Choroid plexus epithelial cell (primary cell): ENCODE measurements at regions not wholly inside any gene's neighbourhood (a gene's known extent, or its start where the extent isn't known, plus 50 kb on each side); places are given as distances from the start of the nearest gene placed in this dataset.

Experiments
- DNase-seq: peaks from one replicate; pipeline ENCODE4 v3.0.0-alpha.2; 2010; ENCODE audit warnings: low read depth
- H3K4me3 ChIP-seq: 2 replicates; pipeline ENCODE4 v1.5.1; 2011; ENCODE audit warnings: low read depth, mild to moderate bottlenecking, control low read depth, low read length, moderate library complexity
- TF ChIP-seq, protein P1 (sequence below): conservative IDR thresholded peaks from 2 replicates; pipeline ENCODE4 v1.5.1; 2011; ENCODE audit warnings: low read depth, mild to moderate bottlenecking, control low read depth, inconsistent platforms, low read length, moderate library complexity

DNA sequence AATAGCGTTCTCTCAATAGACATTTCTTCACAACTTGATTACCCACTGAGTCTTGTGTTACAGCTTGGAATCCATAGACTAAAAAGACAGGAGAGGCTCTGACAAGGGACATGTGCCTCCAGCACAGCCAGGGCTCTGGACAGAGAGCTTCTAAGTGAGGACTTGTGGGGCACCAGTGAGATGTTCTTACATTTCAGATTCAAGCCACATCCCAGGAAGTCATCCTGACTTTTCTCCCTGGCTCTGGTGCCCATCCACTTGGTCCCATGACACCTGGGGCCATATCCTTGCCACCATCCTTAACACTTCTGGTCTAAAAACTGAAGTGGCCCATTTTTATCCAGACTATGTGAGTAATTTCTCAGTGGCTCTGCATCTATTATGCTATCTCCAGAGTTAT is 440.1 kb downstream of the TCERG1L start:
- no peak for DNase-seq
- H3K4me3 ChIP-seq = no peak overlapping the region
- TF ChIP-seq, protein P1, sequence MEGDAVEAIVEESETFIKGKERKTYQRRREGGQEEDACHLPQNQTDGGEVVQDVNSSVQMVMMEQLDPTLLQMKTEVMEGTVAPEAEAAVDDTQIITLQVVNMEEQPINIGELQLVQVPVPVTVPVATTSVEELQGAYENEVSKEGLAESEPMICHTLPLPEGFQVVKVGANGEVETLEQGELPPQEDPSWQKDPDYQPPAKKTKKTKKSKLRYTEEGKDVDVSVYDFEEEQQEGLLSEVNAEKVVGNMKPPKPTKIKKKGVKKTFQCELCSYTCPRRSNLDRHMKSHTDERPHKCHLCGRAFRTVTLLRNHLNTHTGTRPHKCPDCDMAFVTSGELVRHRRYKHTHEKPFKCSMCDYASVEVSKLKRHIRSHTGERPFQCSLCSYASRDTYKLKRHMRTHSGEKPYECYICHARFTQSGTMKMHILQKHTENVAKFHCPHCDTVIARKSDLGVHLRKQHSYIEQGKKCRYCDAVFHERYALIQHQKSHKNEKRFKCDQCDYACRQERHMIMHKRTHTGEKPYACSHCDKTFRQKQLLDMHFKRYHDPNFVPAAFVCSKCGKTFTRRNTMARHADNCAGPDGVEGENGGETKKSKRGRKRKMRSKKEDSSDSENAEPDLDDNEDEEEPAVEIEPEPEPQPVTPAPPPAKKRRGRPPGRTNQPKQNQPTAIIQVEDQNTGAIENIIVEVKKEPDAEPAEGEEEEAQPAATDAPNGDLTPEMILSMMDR = no peak

DNA sequence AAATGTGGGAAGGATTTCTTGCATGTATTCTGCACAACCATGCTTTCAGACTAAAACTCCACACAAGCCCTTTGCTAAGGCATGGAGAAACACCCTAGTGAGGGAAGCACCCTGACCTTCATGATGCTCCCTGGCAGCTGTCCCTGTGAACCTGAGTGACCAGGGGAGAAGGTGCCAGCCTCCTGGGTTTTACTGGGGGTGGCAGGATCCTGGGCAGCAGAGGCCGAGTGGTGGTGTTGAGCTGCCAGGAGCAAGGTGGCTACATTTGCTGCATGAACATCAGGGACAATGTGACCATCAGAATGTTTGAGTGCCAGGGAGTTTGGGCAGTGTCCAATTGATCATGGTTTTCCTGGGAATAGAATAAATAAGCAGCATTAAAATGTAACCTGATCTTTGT is 437.9 kb downstream of the TCERG1L start:
- DNase-seq = no peak
- TF ChIP-seq, protein P1 = no peak
- no peak overlapping the region for H3K4me3 ChIP-seq

DNA sequence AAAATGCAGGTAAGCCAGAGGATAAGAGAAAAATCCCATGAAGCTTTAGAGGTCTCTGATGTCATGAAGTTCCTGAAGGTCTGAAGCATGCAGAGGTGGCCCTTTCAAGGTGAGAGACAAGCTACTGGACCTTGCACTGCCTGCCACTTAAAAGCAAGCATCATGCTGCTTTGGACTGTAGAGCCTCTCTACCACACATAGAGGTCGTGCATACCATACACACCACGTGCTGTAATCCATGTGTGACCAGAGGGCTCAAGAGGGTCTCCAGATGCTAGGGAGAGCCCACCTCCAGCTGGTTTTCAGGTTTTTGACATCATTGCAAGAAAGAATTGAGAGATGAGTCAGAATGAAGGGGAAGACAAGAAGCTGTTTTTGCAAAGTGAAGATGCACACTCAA is 436.4 kb downstream of the TCERG1L start:
- DNase-seq = no peak
- TF ChIP-seq, protein P1 = no peak
- H3K4me3 ChIP-seq = no peak overlapping the region

DNA sequence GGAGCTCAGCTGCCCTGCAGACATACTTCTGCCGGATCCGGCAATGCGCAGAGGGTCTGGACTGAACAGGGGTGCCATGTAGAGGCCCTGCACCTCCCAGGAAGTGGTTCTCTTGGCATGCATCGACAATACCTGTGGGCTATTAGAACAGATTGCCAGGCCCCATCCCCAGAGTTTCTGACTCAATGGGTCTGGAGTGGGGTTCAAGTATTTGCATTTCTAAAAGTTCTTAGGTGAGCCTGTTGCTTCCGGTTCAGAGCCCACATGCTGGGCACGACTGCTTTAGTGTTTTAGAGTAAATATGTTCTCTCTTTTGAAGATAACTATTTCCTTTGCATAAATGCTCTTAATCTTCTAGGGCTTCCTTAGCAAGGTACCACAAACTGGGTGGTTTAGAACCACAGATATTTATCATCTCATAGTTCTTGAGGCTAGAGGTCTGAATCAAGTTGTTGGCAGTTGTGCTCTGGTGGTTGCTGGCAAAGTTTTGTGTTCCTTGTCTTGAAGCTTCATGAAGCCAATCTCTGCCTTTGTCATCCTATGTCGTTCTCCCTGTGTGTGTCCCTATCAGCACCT is 435.5 kb downstream of the TCERG1L start:
- DNase-seq = no peak
- TF ChIP-seq, protein P1 = no peak
- no peak overlapping the region for H3K4me3 ChIP-seq

DNA sequence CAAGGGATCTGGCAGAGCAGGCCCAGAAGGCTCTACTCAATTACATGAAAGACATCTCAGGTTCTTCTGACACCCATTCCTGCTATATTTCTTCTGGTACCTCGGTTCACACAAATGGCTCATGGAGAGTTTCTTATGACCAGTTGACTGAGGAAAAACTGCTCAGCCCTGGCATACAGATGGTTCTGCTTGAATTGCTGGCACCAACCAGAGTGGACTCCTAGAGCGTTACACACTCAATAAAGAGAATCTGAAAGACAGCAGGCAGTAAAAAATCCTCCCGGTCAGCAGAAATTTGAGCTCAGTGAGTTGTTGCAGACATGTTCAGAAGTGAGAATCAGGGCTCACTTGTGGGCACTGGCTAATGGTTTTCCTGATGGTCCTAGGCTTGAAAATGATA is 434.4 kb downstream of the TCERG1L start:
- TF ChIP-seq, protein P1 = no peak
- no peak for DNase-seq
- H3K4me3 ChIP-seq = no peak overlapping the region

DNA sequence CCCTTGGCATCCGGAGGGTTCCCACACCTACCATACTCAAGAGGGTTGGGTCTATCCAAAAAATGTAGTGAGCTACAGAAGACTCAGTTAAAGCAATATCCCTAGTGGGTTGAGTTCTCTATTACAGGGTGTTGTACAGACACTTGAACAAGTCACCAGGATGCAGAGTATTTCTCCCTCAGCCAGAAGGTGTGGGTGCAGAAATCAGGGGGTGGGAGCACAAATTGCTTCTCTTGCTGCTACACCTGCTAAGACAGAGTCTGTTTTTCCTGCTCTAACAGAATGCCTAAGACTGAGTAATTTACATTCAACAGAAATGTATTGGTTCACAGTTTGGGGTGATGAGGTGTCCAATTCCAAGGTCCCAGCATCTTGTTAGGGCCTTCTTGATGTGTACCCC is 433.4 kb downstream of the TCERG1L start:
- no peak overlapping the region for H3K4me3 ChIP-seq
- DNase-seq = no peak
- TF ChIP-seq, protein P1 = no peak

DNA sequence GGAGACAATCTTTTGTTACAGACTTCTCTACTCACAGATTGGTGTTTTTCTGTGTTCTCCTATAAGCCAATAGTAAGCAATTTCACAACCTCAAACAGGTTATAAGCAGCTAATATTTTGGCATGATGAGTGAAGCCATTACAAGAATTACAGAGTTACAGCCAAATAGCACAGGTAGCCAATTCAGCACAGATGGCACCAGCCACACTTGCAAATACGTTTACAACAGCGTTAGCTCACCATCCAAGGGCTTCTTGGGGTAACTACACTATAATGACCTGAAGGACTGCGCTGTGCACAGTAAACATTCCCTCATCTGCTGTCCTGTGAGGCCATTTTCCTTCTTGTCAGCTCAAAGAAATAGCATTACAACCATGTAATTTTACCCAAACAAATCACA is 428.6 kb downstream of the TCERG1L start:
- TF ChIP-seq, protein P1 = no peak
- no peak for DNase-seq
- no peak overlapping the region for H3K4me3 ChIP-seq
